EH (cell line): ENCODE measurements at regions not wholly inside any gene's neighbourhood (a gene's known extent, or its start where the extent isn't known, plus 50 kb on each side); places are given as distances from the start of the nearest gene placed in this dataset.
"Not testable (repeated sequence)": the region's sequence is repeated elsewhere in the genome, so short reads cannot be mapped to it uniquely, and the experiment has no call there.

Experiments
- DNase-seq: peaks from one replicate; pipeline ENCODE4 v3.0.0-alpha.2; 2015; ENCODE audit warnings: low read depth

GRCh38 chr9:81013191-81013590, 676.2 kb downstream of the TLE1 start:
- DNase-seq: not testable (repeated sequence)

DNA sequence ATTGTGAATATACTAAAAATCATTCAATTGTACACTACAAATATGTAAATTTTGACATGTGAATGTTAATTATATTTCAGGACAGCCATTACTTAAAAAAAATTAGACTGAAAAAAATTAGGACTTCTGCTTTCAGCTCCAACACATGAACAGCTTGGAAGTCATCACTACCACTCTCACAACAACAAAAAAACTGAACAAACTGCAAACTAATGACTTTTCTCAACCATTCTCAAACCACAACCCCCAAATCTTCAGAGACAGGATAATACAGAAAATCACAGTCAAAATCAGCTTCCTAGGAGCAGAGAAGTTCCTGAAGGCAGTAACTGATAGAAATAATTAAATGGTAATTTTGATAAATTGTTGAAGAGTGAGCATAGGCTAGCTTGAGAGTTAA, 686.4 kb downstream of the TLE1 start:
- DNase-seq: no peak

GRCh38 chr9:81002242-81002641, 687.1 kb downstream of the TLE1 start:
- DNase-seq: no peak

DNA sequence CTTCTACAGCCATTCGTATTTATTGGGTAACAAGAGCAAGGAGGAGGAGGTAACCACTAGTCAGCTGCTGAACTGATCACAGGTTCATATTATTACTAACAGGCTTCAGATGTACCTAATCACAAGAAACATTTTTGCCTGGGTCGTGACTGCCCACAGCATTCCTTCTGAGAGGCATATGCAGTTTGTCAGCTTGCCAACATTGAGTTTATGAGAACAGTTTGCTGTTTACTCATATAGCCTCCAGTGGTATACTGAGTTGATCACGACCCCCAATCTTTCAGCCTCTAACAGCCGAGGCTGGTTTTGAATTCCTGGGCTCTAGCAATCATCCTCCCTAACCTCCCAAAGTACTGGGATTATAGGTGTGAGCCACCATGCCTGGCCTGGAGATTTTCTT, 693.6 kb downstream of the TLE1 start:
- DNase-seq: peak; percentile 26

- no peak for DNase-seq
These were observed 694.5 kb downstream of the TLE1 start for GRCh38 chr9:80994892-80995291.

DNA sequence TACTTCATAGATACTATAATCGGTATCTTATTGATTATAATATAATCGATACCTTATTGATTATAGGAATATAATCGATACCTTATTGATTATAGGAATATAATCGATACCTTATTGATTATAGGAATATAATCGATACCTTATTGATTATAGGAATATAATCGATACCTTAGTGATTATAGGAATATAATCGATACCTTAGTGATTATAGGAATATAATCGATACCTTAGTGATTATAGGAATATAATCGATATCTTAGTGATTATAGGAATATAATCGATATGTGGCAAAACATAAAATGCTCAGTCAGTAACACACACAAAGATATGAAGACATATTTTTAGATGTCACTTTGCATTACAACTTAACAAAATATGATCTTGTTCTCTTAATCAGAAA, 703.8 kb downstream of the TLE1 start:
- not testable (repeated sequence) for DNase-seq

- DNase-seq: no peak
These were observed 712.9 kb downstream of the TLE1 start for GRCh38 chr9:80976403-80976802.

DNA sequence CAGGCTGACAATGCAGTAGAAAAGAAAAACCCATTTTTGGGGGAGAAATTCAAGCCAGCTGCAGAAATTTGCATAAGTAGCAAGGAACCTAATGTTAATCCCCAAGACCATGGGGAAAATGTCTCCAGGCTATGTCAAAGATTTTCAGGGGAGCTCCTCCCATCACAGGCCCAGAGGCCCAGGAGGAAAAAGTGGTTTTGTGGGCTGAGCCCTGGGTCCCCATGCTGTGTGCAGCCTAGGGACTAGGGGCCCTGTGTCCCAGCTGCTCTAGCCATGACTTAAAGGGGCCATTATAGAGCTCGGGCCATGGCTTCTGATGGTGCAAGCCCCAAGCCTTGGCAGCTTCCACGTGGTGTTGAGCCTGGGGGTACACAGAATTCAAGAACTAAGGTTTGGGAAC, 719.0 kb downstream of the TLE1 start:
- DNase-seq: not testable (repeated sequence)

GRCh38 chr9:80968611-80969010, 720.7 kb downstream of the TLE1 start:
- peak; percentile 1 for DNase-seq

GRCh38 chr9:80964914-80965313, 724.4 kb downstream of the TLE1 start:
- no peak for DNase-seq

DNA sequence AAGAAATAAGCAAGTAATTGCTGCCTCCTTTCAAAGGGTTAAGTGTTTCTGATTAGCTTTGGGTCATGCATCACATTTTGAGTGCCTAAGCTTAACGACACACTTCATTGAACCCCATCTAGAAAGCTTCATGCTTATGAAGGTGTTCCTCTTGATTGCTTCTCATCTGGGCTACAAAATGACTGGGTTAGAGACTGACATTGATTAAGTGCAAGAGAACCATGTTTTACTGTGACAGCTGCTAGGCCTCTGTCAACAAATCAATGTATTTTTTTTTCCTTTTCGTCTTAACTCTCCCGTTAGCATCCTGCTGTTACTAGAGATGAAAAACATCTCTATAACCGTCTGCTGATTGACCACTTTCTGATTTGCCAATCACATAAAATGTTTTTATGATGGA, 725.0 kb downstream of the TLE1 start:
- DNase-seq: no peak

- DNase-seq: no peak
These were observed 731.5 kb downstream of the TLE1 start for GRCh38 chr9:80957801-80958200.

DNA sequence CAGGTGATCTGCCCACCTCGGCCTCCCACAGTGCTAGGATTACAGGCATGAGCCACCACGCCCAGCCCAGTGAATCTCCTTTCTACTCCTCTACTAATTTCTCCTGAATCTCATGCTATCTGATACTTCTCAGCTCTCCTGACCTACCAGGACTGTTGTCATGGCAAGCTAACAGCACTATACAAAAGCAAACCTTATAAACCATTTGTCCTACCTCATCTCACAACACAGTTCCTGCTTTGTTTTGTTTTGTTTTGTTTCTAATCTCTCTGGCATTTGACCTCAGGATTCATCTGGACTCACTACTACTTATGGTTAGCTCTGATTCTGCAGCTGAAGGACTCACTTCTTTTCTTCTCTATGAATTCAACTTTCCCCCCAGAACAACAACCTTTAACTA, 734.8 kb downstream of the TLE1 start:
- no peak for DNase-seq

DNA sequence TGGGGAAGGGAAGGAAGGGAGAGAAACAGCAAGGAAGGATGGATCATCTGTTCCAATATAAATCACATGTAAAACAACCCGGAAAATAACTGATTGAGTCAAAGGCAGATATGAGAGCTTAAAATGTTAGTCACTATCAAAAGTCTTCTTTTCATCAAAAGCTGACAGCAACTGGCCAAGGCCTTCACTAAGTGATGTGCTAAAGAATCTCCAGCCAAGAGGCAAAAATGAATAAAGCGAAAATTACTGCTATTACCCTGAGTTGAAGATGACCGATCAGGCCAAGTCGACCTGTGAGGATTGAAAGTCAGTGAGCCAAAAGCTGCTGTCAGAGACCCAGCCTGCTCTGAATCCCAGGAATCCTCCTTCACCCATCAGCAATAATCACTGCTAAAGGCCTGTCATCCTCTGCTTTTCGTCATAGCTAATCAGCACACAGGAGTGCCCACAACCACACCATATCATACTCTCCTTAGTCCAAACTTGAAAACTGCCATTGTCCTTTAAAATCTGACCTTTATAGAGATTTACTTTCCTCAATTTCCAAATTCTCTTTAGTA, 736.9 kb downstream of the TLE1 start:
- no peak for DNase-seq

DNA sequence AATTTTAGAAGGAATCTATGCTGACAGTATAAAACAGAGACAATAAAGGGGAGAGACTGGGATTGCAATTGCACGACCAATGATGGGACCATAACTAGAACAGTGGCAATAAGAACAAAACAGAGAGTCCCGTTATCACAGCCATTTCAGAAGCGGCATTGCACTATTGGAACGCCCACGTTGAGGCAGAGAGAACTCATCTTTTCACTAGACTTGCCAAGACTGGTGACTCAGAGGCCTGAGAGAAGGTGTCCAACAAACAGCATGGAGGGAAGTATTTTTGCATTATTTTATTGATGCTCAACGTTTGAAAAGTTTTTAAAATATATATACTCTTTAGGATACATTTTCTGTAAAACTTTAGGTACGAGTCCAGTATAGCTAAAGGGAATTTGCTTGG, 737.7 kb downstream of the TLE1 start:
- no peak for DNase-seq

GRCh38 chr9:80948876-80949275, 740.5 kb downstream of the TLE1 start:
- no peak for DNase-seq

DNA sequence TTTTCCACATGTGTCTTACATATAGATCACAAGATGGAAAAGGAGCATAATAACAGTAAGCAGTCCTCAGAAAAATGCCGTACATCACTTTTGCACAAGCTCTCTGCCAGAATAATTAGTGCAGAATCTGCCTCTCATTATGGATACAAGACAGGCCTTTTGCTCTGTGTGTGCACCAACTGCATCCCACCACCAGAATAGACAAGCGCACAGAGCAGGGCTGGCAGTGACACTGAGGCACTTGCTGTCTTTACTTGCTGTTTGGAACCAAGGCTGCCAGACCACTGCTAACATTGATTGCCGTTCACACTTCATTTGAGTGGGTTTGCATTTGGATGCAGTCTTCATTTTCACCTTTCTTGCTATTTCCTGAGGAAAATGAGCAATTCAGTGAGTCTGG, 741.3 kb downstream of the TLE1 start:
- DNase-seq: no peak

DNA sequence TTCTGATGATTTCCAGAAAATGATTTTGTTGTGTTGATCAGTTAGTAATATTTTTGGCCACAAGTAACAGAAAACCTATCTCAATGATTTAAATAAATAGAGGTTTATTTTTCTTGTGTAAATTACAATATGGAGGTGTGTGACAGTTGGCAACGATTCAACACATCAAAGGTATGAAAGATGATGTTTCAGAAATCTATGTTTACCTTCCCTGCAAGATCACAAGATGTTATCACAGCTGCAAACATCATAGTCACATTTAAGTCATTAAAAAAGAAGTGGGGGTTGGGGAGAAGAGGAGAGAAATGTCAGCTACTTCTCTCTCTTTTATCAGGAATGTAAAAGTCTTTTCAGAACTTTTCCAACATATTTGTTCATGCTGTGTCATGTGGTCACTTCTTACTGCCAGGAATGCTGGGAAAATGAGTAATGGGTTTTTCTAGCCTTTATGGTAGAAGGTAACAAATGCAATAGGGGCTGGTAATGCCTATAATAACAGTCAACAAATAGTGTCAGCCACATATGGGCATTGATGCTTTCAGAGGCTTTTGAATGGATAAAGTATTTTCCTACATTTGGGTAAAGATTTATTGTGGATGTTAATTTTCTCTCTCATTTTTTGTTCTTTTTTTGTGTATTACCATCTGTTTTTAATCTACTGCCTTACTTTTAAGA, 742.7 kb downstream of the TLE1 start:
- no peak for DNase-seq

DNA sequence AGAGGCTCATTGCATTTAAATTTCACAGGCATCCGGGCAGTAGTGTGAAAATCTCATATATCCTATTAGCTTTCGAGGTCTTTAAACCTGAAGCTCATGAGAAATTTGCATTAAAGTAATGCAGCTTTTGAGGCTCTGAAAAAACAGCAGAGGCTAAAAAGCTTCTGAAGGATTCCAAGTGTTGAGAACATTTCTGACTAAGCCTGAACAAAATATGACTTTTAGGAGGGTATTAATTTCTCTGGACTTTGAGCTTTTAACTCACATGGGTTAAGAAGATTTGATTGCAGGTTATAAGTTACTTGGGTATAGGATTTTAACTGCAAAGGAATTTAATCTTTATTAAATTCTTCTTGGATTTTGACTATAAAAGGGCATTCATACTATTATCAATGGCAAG, 743.9 kb downstream of the TLE1 start:
- DNase-seq: no peak

- no peak for DNase-seq
These were observed 751.7 kb downstream of the TLE1 start for GRCh38 chr9:80937645-80938044.

DNA sequence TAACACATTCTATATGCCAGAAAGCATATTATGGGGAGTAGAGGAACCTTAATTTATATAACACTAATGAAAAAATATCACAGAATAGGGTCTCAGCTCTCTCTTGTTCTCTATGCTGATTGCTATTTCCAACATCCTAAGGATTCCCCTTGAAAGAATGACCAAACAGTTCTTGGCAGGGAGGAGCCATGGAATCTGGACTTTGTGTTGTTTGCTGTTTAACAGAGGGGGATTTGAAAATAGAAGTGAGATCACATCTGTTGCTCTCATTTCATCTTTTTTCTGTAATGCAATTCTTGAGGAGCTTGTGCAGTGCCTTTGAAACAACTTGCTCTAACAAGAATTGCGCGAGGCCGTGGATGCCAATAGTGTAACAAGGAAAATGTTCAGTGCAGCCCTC, 755.3 kb downstream of the TLE1 start:
- no peak for DNase-seq

GRCh38 chr9:80932947-80933780, 756.2 kb downstream of the TLE1 start:
- no peak for DNase-seq

DNA sequence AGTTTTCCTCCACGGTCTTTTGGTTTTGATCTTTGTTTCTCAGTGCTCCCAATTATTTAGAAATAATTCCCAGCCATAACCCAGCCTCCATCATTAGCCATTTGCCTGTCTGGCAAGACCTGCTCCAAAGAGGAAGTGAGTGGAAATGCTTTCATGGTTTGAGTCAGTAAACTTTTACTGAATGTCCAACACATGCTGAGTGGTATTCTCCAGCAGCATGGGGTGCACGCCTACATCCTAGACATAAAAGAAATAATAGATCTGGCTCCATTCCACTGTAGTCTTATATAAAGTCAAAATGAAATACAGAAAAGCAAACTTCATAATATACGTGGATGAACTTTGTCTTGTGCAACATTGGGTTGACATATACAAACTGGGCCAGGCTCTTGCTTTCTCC, 757.2 kb downstream of the TLE1 start:
- no peak for DNase-seq
